Nucleus accumbens (tissue), 56 donors: ENCODE measurements at regions not wholly inside any gene's neighbourhood (a gene's known extent, or its start where the extent isn't known, plus 50 kb on each side); places are given as distances from the start of the nearest gene placed in this dataset.

ENCODE experiments used
- DNase-seq, 56 donors: peaks; one replicate each; lab custom pipeline; 2025; lab: John Stamatoyannopoulos, UW

GRCh38 chr13:105527127-105527526, 1008.3 kb downstream of the EFNB2 start:
- no peak for DNase-seq

- no peak for DNase-seq
Measured at GRCh38 chr13:105519771-105520170, 1015.7 kb downstream of the EFNB2 start.

- no peak for DNase-seq
Measured at GRCh38 chr13:105518086-105518485, 1017.4 kb downstream of the EFNB2 start.

- no peak for DNase-seq
Measured at GRCh38 chr13:105514401-105514800, 1021.1 kb downstream of the EFNB2 start.

- no peak for DNase-seq
Measured at GRCh38 chr13:105513448-105513847, 1022.0 kb downstream of the EFNB2 start.

GRCh38 chr13:105509981-105510762, 1025.3 kb downstream of the EFNB2 start:
- DNase-seq = no peak

GRCh38 chr13:105506463-105506862, 1029.0 kb downstream of the EFNB2 start:
- no peak for DNase-seq

GRCh38 chr13:105502193-105502592, 1033.3 kb downstream of the EFNB2 start:
- DNase-seq = no peak

- no peak for DNase-seq
Measured at GRCh38 chr13:105497597-105497996, 1037.9 kb downstream of the EFNB2 start.

- no peak for DNase-seq
Measured at GRCh38 chr13:105492216-105492615, 1043.2 kb downstream of the EFNB2 start.

GRCh38 chr13:105491345-105491744, 1044.1 kb downstream of the EFNB2 start:
- no peak for DNase-seq

GRCh38 chr13:105485081-105485480, 1050.4 kb downstream of the EFNB2 start:
- no peak for DNase-seq

GRCh38 chr13:105474983-105475610, 1060.4 kb downstream of the EFNB2 start:
- no peak for DNase-seq

GRCh38 chr13:105471673-105472072, 1063.8 kb downstream of the EFNB2 start:
- no peak for DNase-seq

GRCh38 chr13:105466376-105466775, 1069.1 kb downstream of the EFNB2 start:
- DNase-seq = no peak

GRCh38 chr13:105465745-105466144, 1069.7 kb downstream of the EFNB2 start, which contains the start of gene DAOA:
Gene DAOA (plus strand): TSS chr13:105466045.
- DNase-seq = no peak

GRCh38 chr13:105465251-105465650, 1070.2 kb downstream of the EFNB2 start:
- DNase-seq = no peak

- DNase-seq = no peak
Measured at GRCh38 chr13:105464249-105464648, 1071.2 kb downstream of the EFNB2 start.

- no peak for DNase-seq
Measured at GRCh38 chr13:105463011-105463501, 1072.4 kb downstream of the EFNB2 start.

- DNase-seq = no peak
Measured at GRCh38 chr13:105462098-105462497, 1073.4 kb downstream of the EFNB2 start.

- DNase-seq = no peak
Measured at GRCh38 chr13:105452895-105453294, 1082.6 kb downstream of the EFNB2 start.

GRCh38 chr13:105450784-105451183, 1084.7 kb downstream of the EFNB2 start:
- no peak for DNase-seq
